ENCODE measurements at regions not wholly inside any gene's neighbourhood (a gene's known extent, or its start where the extent isn't known, plus 50 kb on each side); places are given as distances from the start of the nearest gene placed in this dataset.

DNA sequence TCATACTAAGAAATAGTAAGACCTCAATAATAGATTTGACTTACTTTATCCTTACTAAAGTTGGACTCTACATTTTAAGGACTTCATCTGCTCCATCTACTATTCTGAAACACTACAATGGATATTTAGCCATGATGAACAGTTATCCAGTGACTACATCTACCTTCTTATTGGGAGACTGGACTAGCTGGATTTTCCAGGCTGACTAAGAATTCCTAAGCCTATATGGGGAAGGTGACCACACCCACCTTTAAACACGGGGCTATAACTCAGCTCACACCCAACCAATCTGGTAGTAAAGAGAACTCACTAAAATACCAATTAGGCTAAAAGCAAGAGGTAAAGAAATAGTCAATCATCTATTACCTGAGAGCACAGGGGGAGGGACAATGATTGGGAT is 1438.4 kb downstream of the TECRL start:
- no peak for DNase-seq

DNA sequence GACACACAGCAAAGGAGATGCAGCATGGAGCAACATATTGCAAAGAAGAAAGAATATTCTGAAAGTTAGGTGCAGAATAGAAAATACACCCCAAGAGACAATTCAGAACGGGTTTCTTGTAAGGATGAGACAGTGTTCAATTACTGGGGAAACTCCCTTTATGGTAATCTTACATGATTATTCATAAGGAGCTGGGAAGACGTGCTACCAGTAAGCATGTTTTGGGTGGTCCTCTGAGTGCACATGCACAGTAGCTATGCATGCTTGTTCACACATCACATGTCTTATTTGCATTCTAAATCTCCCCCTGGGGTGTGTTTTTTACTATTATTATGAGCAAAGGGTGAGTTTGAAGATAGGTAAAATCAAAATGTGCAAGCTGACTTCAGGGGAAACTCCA is 1448.8 kb downstream of the TECRL start:
- DNase-seq = no peak

DNA sequence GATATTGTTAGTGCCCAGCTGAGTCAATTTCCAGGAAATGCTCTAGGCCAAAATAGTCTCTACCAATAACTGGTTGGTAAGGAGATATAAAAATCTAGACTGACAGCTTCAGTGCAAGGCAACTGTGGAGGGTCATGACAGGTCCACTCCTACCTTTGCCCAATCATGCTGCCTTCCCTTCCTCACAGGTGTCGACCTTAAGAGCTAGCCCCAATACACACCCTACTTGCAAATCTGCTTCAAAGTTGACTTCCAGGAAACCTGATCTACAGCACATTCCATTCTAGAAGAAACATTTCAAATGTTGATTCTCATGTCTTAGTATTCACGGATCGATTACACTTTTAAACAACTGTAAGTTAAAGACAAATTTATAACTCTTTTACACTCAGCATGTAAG is 1455.5 kb downstream of the TECRL start:
- no peak for DNase-seq

- no peak for DNase-seq
Observed at GRCh38 chr4:62952366-62952765, 1456.9 kb downstream of the TECRL start.

DNA sequence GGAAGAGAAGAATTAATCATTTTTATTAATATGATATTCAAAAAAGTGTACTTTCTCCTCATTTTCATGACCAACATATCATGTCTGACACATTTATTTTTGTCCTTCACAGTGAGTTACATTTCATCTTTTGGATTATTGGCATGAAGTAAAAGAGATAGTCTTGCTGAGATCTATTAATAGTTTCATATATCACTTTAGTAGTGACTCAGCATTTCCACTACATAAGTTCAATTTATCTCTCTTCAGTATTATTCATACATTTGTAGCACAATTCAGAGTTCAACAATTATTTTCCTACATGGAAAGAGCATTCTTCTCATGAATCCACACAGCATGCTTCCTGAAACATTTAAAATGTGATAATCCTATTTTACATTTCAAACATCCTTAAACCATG is 1461.1 kb downstream of the TECRL start:
- no peak for DNase-seq

GRCh38 chr4:62940229-62940628 is 1469.0 kb downstream of the TECRL start:
- no peak for DNase-seq

DNA sequence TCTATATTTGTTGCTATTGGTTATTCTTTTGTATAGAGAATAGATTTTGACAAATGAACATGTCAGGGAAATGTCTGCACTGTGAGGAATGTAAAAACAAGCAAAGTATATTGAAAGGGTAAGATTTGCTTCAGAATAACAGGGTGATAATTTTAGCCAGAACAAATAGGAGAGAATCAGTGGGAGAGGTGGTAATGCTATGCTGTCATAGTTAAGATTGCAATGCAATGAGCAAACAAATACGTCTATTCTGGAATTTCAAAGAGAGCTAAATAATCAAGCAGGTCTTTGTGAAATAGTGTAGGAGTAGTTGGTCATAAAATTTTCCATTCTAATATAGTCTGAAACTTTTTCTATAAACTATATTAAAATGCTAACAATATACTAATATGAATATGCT is 1478.4 kb downstream of the TECRL start:
- DNase-seq = no peak

DNA sequence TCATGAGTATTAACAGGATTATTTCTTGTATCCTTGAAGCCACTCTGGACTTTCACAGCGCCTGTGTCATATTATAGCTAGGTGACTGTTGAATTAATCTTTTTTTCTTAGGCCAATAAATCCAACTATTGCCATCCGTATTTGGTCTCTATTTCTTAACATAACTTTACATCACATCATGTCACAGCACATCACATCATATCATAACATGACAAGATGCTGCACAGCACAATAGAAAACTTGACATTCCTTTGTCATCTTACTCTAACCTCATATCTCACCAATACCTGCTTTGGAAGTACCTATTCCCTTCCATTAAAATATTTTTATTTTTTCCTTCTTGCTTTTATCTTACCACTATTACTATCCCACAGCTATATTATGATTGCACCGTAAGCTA is 1480.8 kb downstream of the TECRL start:
- DNase-seq = no peak

DNA sequence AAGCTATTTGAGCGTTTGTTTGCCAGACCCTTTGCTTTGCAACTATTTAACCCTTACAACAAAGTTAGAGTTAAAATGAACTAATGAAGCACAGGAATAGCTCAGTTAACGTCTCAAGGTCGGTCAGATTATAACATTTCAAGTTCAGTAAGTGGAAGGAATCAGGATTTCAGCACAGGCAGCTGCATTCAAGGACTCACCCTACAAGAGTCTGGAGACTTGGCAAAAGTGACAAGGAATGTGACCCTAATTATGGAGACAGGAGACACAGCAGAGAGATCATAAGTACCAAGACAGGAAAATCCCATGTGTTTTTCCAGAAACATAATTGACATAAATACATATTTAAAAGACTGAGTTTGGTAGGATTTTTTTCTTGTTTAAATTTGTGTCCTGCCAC is 1481.7 kb downstream of the TECRL start:
- no peak for DNase-seq

DNA sequence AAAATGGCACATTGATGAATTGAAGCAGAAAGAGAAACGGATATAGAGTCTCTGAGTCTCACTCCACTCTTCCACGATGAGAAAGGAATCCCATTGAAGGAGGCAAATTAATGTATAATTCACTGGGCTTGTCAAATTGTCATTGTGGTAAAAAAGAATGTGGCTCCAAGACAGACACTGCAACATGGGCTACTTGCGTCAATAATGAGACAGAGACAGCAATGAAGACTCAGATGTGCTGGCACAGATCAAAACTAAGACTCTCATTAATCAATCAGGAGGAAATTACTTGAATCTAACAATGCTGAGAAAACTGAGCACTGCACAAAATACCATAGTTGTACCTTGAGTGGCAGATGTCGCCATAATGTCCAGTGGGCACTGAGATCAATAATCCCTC is 1485.5 kb downstream of the TECRL start:
- DNase-seq = no peak

- DNase-seq = no peak
Observed at GRCh38 chr4:62917649-62918048, 1491.6 kb downstream of the TECRL start.

DNA sequence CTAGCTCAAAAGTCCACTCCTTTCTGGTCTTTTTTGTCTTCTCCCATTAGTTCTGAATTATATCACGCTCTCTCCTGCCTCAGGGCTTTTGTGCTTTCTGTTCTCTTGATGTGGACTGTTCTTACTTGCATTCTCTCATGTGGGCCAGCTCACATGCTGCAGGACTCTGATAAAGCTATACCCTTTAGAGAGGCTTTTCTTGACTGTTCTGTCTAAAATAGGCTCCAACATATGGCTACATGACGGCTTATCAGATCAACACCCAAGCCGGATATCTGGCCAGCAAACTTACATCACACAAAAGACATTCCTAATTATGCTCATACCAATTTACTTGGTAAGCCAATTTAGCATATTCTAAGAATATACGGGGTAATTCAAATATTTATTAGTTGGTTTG is 1494.5 kb downstream of the TECRL start:
- DNase-seq = no peak

- no peak for DNase-seq
Observed at GRCh38 chr4:62913065-62913464, 1496.2 kb downstream of the TECRL start.

GRCh38 chr4:62912531-62912930 is 1496.7 kb downstream of the TECRL start:
- no peak for DNase-seq

GRCh38 chr4:62909238-62909637 is 1500.0 kb downstream of the TECRL start:
- no peak for DNase-seq

GRCh38 chr4:62901101-62901500 is 1508.1 kb downstream of the TECRL start:
- no peak for DNase-seq

- DNase-seq = no peak
Observed at GRCh38 chr4:62899646-62900364, 1509.4 kb downstream of the TECRL start.

- no peak for DNase-seq
Observed at GRCh38 chr4:62898115-62898514, 1511.1 kb downstream of the TECRL start.

DNA sequence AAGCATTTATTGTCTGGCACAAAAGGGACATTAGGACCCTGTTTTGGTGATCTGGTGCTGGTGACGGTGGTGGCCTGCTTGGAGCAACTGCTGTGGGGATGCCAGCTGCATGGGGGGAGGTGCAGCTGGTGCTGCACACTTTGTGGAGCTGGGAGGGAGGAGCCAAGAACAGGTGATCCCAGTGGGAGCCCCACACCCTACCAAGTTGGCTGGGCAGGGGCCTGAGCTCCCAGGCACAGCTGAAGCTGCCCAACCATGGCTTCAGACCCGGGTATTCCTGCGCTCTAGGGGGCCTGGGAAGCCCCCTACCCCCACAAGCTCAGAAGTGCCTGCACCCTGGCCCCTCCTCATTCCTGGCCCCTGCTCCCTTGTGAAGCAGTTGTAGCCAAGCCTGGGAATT is 1512.5 kb downstream of the TECRL start:
- no peak for DNase-seq

DNA sequence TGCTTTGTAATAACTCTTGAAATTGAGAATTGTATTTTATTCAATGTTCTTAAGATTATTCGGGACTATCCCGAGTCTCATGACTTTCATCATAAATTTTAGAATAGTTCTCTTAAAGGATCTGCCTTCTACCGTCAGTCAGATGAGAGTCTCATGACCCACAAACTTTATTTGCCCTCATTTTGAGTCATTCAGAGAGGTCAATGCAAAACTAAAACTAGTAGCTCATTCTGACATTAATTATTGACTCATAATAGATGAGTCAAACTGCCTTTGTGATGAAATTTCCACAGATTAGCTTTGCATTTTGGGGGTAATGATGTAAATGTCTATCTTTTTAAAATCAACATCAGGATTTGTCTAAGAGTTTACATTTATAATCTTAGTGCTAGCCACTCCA is 1527.3 kb downstream of the TECRL start:
- no peak for DNase-seq

- no peak for DNase-seq
Observed at GRCh38 chr4:62881210-62881609, 1528.0 kb downstream of the TECRL start.

DNA sequence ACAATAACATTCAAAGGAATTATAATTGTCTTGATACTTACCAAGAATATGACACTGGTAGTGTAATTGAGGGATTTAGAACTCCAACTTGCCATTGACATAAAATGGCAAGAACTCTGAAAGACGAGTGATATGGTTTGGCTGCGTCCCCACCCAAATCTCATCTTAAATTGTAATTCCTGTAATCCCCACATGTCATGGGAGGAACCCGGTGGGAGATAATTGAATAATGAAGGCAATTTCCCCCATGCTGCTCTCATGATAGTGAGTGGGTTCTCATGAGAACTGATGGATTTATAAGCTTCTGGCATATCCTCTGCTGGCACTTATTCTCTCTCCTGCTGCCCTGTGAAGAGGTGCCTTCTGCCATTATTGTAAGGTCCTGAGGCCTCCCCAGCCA is 1536.4 kb downstream of the TECRL start:
- DNase-seq = no peak

DNA sequence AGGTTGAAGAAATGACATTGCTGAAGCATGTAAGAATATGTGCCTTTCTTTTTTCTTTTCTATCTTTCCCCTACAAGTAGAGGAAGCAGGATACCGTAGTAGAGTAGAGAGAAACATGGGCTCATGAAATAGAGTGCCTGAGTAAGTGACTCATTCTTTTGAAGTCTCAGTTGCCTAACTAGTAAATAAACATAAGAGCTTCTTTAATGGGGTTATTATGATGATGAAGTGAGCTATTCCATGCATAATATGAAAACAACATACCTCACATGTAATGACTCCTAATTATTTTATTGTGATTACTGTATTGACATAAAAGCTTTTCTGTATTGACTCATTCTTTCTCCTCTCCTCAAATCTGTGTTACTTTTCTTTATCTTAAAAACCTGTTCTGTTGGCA is 1538.2 kb downstream of the TECRL start:
- no peak for DNase-seq

- DNase-seq = no peak
Observed at GRCh38 chr4:62870451-62870850, 1538.8 kb downstream of the TECRL start.

- no peak for DNase-seq
Observed at GRCh38 chr4:62865261-62865660, 1544.0 kb downstream of the TECRL start.

DNA sequence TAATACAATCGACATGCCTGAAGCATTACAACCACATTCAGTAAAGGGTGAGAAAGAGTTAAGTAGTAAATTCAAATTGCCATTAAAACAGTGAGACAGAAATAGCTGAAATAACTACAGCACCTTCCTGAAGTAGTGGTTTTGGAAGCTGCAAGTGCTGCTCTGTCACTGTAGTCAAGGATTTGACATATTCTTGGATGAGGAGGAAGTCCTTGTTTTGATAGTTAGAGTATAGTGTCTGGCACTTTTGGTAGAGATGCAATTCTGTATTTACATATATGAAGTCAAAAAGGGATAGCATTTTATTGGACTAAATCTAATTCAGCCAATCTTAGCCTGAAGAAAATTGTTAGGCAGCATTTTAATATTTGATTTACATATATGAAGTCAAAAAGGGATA is 1559.6 kb downstream of the TECRL start:
- DNase-seq = no peak
